GM19043 (cell line): ENCODE measurements at regions not wholly inside any gene's neighbourhood (a gene's known extent, or its start where the extent isn't known, plus 50 kb on each side); places are given as distances from the start of the nearest gene placed in this dataset.

ENCODE experiments used
- ATAC-seq: cut with Tn5 transposase; IDR thresholded peaks from one replicate; pipeline ENCODE4 v1.9.1; 2021; ENCODE audit warnings: low read depth; ENCODE audit not compliant: unreplicated experiment

DNA sequence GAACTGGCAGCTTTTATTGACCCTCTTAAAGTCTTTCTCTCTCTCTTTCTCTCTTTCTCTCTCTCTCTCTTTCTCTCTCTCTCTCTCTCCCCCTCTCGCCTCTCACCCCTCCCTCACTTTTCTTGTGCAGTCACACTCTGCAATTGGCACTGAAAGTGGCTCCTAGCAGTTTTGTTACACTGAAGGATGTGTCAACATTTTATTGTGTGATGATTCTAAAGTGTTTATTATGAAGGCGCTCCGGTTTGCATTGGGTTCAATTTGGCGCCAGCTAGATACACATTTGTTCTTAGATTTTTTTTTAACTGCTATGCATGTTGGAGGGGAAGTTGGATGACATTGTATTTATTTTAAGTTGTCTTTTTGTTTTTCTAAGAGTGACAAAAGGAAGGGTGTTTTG, 64.0 kb upstream of the CHRM3 start:
- no peak for ATAC-seq

DNA sequence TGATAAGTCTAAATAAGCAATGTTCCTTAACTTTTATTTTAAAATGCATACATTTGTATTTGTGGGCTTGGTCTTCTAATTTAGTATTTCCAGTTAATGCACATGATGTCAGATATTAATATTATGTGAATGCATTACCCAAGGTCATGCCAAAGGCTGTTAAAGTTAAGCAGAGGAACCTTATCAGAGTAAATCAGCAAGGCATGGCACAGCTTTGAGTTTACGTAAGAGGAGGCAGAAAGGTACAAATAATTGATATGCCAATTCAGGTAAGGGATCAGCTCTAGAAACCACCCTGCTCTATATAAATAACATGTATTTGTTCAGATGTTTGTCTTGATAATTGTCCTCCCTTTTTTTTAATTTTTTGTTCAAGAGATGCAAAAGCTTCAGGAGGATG, 64.5 kb upstream of the CHRM3 start:
- ATAC-seq = no peak

DNA sequence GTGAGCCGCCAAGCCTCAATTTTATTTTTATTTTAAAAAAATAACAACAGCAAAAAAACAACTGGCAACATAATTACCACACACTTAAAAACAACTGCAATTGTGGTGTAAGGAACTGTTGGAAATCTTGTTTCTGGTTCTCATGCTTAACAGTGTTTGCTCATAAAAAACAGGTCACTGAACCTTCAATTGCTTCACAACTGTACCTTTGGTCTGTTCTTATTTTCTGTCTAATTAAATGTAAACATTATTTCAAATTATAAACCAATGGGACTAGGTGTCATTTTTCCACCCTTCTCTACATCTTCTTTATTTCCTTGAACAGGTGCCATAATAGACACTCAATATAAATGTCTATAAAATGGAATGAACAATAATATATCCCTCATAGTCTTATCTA, 68.4 kb upstream of the CHRM3 start:
- no peak for ATAC-seq

DNA sequence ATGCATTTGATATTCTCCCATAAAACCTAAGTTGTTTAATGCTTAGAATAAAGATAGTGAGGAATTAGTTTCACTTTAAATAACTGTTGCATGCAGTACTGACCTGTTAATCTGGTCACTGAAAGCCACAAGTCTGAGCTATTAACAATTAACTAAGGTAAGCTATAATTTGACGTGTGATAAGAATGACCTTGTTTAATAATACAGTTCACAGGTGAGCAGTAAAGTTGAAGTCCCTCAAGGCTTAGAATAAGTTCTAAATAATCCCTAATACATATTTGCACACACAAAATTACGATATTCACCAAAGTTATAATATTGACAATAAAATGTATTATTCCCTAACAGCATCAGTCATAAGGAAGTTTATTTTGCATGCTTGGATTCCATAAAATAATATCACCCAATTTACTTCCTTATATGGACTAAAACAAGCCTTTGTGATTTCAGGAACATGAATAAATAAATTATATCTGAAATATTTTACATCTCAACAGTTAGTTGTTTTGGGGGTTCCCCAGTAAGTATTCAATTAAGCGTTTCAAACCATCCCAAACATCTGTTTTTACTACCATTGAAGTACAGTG, 70.6 kb upstream of the CHRM3 start:
- no peak for ATAC-seq

DNA sequence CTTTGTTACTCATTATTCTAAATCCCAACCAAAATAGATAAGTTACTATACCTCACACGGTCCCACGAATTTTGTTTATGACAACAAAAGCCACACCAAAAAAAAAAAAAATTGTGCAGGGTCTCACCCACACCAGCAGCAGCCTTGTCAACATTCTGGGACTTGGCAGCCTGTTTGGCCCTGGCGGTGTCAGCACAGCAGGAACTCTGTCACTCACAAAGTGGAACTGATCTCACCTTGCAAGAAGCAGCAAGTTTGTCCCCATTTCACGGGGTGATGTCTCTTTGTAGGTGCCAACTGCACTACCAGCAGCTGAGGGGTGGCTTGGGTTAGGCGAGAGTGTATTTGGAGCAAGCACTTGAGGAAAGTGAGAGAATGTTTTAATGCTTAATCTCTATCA, 75.0 kb upstream of the CHRM3 start:
- no peak for ATAC-seq

DNA sequence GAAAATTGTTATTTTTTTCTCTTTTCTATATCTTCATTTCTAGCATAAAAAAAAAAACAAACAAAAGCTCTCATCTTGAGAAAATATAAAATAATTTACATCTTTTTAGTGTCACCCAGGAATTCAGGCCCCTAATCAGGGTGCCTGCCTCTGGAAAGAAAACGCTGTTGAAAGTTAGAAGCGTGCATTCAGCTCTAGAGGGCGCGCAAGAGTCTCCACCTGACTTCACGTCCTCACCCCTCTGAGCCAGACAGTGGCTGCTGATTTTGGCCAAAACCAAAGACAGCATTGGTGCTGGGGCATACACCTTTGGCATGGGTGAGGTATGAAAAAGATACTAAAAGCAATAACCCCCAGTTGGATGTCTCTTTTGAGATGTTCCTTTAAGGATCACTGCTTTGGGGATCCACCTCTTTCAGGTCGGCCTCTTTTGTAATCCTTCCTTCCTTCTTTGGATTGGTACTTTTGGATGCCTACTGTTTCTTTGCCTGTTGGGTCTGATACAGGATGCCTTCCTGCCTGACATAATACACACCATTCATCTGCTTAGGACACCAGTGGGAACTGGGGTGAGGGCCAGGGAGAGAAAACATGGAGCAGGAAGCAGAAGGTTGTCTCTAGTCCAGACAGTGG, 77.6 kb upstream of the CHRM3 start:
- ATAC-seq = no peak

DNA sequence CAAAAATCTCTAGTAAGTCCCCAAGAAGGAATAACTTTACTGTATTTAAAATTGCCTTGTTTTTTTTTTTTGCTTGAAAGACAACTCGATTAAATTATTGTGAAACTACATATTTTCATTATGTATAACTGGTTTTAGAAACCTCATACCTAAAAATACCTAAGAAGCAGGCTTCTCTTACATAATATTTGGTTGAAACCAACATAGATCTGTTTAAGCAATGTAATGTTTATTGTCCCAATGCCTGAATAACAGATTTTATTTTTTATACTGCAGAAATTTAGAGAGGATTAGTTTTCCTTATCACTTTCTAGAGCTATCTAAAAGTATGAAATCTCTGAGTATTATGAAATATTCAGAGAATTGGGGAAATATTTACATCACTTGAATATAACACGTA, 78.5 kb upstream of the CHRM3 start:
- ATAC-seq = no peak

DNA sequence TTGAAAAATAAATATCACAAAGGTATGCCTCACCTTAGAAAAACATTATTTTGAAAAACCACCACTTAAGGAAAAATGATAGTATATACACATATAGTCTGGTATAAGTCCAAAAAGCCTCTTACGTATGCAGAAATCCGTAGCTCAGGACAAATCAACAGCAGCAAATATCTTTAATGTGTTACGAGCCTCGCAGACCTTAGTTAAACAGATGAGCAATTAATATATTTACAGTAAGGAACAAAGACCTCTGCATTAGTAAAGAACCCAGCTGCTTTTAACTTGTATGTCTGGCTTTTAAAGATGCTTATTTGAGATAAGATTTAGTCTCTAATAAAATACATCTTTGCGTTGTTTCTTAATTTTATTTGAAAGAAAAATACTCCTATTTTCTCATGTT, 79.9 kb upstream of the CHRM3 start:
- no peak for ATAC-seq

DNA sequence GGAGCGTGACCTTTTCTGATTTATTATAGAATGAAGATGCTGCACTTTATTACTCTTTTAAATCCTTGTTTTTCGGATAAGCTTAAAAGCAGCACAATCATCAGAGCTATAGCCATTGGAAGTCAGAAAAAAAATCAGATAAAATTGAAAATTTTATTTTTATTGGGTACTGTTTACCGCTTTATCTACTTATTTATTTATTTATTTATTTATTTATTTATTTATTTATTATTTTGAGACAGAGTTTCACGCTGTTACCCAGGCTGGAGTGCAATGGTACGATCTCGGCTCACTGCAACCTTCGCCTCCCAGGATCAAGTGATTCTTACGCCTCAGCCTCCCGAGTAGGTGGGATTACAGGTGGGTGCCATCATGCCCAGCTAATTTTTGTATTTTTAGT, 83.1 kb upstream of the CHRM3 start:
- no peak for ATAC-seq

DNA sequence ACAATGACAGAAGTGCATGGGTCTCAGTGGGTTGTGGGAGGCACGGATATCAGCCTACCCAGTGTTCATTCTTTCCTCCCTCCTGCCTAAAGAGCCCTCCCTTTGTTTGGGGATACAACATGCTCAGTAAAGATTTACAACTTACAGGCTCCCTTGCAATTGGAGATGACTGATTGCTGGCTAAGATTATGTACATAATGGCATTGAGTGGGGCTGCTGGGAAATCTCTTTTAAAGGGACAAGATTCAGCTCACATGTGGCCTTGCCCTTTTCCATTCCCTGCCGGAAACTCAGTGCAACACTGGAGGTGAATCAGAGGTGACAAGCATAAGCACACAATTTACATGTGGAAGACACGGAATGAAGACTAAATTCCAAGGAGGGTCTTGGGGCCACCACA, 83.7 kb upstream of the CHRM3 start:
- no peak for ATAC-seq

DNA sequence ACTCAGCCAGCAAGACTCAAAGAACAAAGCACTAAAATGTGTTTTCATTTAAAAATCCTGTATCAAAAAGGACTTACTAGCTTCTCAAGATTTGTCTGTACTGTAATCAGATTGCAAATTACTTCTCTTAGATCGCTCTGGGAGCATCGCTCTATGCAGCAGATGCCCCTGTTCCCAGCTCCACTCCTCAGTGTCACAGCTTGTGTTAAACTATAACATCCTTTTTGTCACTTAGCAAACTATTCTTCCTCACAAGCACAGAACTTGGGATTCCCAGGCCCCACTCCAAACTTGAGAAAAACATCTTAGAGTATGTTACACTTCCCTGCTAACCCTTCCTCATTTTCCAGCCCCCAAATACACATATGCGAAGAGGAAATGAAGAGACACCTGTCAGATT, 85.1 kb upstream of the CHRM3 start:
- no peak for ATAC-seq

DNA sequence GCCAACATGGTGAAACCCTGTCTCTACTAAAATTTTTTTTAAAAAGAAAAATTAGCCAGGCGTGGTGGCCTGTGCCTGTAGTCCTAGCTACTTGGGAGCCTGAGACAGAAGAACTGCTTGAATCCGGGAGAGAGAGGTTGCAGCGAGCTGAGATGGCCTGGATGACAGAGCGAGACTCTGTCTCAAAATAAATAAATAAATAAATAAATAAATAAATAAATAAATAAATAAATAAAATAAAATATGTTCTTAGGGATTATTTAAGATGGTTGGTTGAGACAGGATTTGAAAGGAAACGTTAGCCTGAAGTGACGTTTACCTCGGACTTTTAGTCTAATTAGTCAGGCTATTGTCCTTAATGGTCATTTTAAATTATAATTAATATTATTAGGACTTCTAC, 88.5 kb upstream of the CHRM3 start:
- ATAC-seq = no peak

DNA sequence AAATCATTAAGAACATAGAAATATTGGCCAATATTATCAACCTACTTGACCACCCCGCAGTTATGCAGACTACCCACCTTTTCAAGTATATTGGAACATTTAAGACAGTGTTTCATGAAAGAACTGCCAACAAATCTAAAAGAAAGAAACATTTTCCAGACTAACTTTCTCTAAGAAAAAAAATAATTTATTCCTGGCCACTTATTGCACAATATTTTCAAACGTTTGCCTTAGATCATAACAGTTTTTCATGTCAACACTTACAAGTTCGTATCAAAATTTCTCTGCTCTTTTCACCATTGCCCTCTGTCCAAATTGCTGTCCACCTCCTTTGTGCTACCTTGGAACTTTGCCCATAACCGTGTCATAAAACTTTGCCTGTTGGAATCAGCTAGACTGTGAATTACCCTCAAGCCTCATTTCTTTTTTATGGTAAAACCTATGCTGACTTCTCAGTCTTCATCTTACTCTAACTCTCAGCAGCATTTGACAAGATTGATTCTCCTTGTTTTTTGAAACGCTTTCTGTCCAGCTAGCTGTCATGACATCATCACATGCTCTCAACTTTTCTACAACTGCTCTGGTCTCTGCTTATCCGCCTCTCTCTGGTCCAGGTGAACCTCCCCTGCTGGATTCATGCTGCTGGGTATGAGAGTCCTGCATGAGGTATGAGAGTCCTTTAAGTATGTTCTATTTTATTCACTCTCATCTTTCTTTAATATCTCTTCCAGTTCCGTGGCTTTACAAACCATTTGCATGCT, 92.8 kb upstream of the CHRM3 start:
- ATAC-seq = no peak

DNA sequence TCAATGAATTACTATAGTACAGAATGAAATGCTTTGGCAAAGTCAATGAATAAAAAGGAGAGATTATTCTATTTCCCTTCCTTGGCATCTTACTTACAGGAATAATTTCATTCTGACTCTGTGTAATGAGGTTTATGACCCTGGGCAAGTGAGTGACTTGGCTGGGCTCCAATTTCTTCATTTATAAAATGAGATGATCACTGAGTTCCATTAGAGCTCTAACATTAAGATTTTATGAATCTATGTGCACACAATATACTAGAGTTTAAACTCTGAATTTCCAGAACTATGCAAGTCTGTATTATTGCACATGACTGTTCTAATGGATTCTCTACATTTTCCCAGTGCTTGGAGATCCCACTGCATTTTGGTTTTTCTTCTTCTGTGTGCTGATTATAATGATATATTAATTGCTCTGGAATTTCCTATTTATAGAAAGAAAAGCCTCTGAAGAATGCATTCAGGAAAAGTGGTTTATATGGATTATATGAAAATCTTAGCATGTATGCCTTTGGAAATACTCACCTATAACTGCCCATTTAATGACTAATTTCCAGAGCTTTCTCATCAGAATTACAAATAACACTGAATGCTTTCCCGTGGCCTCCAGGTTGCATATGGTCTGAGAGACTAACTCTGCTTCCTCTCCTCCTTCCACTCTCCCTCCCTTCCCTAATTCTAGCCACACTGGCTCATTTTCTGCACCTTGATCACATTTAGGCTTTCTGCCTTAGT, 97.4 kb upstream of the CHRM3 start:
- no peak for ATAC-seq

DNA sequence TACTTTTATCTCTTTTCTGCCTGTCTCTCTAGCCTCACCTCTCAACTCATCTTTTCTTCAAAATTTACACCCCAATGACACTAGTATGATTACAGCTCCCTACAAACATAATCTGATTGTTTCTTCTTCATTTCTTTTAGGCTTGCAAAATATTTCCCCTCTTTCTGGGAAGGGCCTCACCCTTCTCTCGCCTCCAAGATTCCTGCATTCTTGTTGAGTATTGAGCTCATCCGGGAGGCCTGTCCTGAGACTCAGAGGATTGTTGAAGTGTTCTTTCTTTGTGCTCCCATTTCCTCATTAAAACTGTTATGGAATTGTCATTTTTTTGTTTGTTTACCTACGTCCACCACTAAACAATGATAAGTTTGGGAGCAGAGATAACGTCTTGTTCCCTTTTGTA, 99.1 kb upstream of the CHRM3 start:
- no peak for ATAC-seq

DNA sequence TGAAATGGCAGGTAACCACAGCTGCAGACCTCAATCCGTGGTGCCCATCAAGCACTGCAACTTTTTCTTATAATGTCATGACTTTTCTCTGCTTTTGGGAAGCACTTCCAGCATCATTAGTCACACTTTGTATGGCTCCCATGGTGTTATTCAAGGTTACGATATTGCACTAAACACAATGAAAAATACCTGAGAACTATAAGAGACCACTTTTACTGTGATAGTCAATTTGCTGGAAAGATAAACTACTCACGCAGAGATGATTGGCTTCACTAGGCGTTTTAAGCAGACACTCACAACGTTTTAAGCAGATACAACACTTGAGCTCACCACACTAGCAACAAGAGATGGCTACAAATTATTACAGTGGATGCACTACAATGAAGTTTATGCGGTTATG, 103.2 kb upstream of the CHRM3 start:
- ATAC-seq = no peak

DNA sequence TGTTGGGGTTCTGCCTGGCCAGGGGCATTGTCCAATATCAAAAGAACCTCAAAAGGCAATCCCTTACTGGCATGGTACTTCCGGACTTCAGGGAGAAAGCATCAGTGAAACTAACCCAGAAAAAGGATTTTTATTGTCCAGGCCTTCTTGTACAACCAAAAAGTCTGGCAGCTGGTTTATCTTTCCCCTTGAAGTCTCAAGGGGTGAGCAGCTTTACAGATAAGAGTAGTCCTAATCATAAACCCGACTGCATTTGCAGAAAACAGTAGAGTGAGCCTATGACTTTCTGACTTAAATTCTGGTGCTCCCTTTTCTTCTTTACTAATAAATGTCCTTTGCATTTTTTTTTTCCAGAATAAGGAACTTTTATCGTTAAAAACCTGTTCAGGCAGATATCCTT, 104.0 kb upstream of the CHRM3 start:
- ATAC-seq = no peak

DNA sequence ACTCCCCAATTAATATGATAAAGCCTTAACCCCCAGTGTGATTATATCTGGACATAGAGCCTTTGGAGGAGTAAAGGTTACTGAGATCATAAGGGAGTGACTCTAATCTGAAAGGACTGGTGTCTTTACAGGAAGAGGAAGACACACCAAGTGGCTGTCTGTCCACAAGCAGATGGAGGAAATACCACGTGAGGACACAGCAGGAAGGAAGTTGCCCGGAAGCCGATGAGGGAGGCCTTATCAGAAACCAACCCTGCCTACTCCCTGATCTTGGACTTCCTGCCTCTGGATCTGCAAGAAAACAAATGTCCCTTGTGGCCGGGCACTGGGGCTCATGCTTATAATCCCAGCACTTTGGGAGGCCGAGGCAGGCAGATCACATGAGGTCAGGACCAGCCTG, 110.3 kb upstream of the CHRM3 start:
- ATAC-seq = no peak

DNA sequence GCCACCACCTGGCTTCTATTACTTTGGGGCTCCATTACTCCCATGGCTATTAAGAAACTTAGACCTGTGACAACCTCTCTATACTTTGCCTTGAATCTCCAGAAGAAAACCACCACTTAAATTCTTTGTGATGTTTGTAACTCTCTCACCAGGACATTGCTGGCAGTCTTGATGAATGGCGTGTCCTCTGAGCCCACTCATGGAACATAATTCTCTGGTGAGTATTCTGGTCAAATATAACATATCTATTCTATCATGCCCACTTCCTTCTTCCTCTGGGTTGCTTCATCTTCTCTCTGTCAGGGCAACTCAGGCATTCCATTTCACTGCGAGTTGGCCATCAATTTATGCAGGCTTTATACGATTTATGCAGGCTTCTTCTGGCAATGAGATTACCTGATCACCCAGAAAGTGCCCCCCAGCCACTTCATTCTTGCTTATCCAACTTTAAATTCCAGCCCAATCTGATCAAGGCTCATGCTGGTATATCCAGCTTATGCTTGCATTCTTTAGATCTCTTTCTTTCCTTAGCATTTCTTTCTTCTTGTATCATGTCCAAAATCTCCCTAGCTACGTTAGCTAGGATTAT, 112.0 kb upstream of the CHRM3 start:
- no peak for ATAC-seq

DNA sequence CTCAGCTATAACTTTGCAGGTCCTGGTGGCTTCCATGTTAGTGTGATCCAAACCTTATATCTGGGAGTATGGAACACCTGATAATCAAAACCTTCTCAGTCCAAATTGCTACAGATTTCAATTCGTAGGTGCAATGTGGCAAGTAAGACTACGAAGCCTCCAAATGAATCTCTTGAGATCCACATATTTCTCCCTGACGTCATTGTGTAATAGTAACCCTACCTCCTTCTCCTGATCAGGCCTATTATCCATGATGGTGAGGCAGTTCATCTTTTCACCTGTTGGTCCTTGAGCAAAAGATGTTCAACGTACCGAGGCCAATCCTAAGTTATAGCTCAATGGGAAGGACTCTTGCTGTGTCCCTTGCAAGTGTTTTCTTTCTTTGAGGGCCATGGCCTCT, 115.9 kb upstream of the CHRM3 start:
- no peak for ATAC-seq

DNA sequence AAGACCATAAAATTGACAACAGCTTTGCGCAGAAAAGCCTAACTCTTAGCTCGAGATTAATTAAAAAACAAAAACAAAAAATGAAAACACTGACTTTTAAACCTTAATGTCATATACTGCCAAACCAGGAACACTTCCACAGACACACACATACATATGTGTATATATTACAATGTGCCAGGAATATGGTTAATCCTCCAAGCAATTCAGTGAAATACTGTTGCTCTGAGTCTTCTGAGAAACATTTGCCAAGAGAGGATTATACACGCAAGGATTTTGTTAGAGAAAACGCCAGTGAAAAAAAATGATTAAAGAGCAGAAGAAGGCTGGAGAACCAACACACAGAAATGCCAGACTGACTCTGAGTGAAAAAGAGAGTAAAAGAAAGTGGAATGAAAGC, 116.7 kb upstream of the CHRM3 start:
- no peak for ATAC-seq
